Smooth muscle cell (in vitro differentiated cells): ENCODE measurements at regions not wholly inside any gene's neighbourhood (a gene's known extent, or its start where the extent isn't known, plus 50 kb on each side); places are given as distances from the start of the nearest gene placed in this dataset.

Experiments used
- DNase-seq: peaks from one replicate; lab custom pipeline; 2025; ENCODE audit not compliant: unreplicated experiment; lab: John Stamatoyannopoulos, UW
- H2AFZ ChIP-seq: fragments of 200-600 bp; sonication (generic); 2 replicates; pipeline ENCODE4 v1.6.0; 2016; ENCODE audit warnings: antibody characterized with exemption, low read depth, mild to moderate bottlenecking
- H3F3A ChIP-seq: fragments of 200-600 bp; sonication (generic); 2 replicates; pipeline ENCODE4 v1.6.0; 2017; ENCODE audit warnings: antibody characterized with exemption, low read depth
- H3K27ac ChIP-seq: fragments of 200-600 bp; sonication (generic); 2 replicates; pipeline ENCODE4 v1.5.1; 2016; ENCODE audit warnings: low read depth, mild to moderate bottlenecking
- H3K27me3 ChIP-seq: fragments of 200-600 bp; sonication (generic); 2 replicates; pipeline ENCODE4 v1.6.1; 2016; ENCODE audit warnings: low read depth, mild to moderate bottlenecking
- H3K36me3 ChIP-seq: fragments of 200-600 bp; sonication (generic); 2 replicates; pipeline ENCODE4 v1.5.1; 2016; ENCODE audit warnings: low read depth
- H3K4me1 ChIP-seq: fragments of 200-600 bp; sonication (generic); 2 replicates; pipeline ENCODE4 v1.5.1; 2016; ENCODE audit warnings: low read depth
- H3K4me2 ChIP-seq: fragments of 200-600 bp; sonication (generic); 2 replicates; pipeline ENCODE4 v1.6.0; 2016; ENCODE audit warnings: mild to moderate bottlenecking
- H3K4me3 ChIP-seq: fragments of 200-600 bp; sonication (generic); 2 replicates; pipeline ENCODE4 v1.5.1; 2016; ENCODE audit warnings: mild to moderate bottlenecking
- H3K79me2 ChIP-seq: fragments of 200-600 bp; sonication (generic); 2 replicates; pipeline ENCODE4 v1.6.0; 2016; ENCODE audit warnings: low read depth, mild to moderate bottlenecking
- H3K9ac ChIP-seq: fragments of 200-600 bp; sonication (generic); 2 replicates; pipeline ENCODE4 v1.6.0; 2016; ENCODE audit warnings: low read depth
- H3K9me3 ChIP-seq: fragments of 200-600 bp; sonication (generic); replicated peaks from 2 replicates; pipeline ENCODE4 v1.5.1; 2016; ENCODE audit warnings: low read depth
- H4K20me1 ChIP-seq: fragments of 200-600 bp; sonication (generic); 2 replicates; pipeline ENCODE4 v1.6.0; 2016; ENCODE audit warnings: low read depth
- WGBS: methylation state at CpG from one replicate; pipeline ENCODE4 v1.1.7; 2016; ENCODE audit warnings: low lambda C conversion rate; 5-methylcytosine and 5-hydroxymethylcytosine counted together
- TF ChIP-seq, protein P1 (sequence below): fragments of 200-600 bp; sonication (generic); IDR thresholded peaks from 2 replicates; pipeline ENCODE4 v1.5.1; 2017; ENCODE audit warnings: borderline replicate concordance, mild to moderate bottlenecking, antibody characterized with exemption; ENCODE audit not compliant: insufficient read depth, poor library complexity, severe bottlenecking

DNA sequence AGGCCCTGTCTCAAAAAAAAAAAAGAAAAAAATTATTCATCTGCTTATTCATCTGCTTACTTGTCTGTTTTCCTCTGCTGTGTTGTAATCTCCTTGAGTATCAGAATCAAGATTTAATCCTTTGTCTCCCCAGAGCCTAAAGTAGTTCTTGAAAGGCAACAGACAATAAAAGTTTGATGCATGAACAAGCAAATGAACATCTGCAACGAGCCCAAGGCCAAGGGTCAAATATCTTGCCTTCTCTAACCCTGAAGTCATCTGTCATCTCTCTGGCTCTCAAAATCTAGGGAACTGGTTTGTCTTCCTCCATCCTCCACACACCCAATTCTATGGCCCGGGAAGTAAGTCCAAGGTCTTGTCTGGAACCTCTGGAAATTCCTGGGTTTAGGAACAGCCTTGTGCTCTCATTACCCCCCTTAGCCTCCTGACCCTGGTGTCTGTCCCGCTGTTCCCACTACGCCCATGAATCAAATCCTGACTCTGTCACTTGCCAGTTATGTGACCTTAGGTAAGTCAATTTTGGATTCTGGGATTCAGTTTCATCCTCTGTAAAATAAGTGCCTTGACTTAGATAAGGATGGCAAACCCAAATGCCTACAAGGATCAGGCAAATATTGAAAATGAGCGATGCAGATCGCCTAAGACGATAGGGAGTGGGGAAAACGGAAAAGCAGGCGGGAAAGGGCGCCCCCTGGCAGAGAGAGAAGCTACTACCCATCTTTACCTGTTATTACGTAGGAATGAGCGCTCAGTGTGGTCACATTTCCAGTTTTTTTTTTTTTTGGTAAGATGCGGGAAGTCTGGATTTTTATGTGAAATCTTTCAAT lies 102.7 kb upstream of the DHX15 start:
- Histone ChIP-seq H3K4me2 (no peak overlapping the region), H3K9ac (no peak overlapping the region), H3F3A (no peaks in the 10 kb centered on the region), H3K4me1 (no peaks in the 10 kb centered on the region), H3K79me2 (no peaks in the 10 kb centered on the region), H4K20me1 (no peaks in the 10 kb centered on the region), H3K27ac (no peak overlapping the region), H3K4me3 (no peak overlapping the region), H3K9me3 (no peaks in the 10 kb centered on the region), H2AFZ (no peak overlapping the region), H3K27me3 (no peaks in the 10 kb centered on the region), H3K36me3 (no peaks in the 10 kb centered on the region)
- no peak for DNase-seq
- WGBS, result 38% methylated on average over 13 of the region's 13 CpGs
- TF ChIP-seq, protein P1, sequence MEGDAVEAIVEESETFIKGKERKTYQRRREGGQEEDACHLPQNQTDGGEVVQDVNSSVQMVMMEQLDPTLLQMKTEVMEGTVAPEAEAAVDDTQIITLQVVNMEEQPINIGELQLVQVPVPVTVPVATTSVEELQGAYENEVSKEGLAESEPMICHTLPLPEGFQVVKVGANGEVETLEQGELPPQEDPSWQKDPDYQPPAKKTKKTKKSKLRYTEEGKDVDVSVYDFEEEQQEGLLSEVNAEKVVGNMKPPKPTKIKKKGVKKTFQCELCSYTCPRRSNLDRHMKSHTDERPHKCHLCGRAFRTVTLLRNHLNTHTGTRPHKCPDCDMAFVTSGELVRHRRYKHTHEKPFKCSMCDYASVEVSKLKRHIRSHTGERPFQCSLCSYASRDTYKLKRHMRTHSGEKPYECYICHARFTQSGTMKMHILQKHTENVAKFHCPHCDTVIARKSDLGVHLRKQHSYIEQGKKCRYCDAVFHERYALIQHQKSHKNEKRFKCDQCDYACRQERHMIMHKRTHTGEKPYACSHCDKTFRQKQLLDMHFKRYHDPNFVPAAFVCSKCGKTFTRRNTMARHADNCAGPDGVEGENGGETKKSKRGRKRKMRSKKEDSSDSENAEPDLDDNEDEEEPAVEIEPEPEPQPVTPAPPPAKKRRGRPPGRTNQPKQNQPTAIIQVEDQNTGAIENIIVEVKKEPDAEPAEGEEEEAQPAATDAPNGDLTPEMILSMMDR, result peak; percentile 51

DNA sequence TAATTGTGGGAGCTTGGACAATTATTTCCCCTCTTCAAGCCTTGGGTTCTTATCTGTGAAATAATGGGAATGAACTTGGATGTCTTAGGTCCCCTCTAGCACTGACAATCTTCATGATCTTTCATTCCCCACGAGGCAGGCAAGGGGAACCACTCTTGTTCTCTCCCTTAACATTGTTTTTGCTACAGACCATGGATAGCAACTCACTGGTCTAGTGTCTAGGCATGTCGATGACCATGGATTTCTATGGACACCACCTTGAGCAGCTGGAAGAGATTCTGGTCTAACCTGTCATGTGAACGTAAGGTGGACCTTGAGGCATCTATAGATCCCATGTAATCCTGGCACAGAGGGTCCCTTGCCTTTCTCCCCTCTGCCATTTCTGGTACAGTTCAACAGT lies 104.1 kb upstream of the DHX15 start:
- no peak overlapping the region for H2AFZ ChIP-seq
- H3K36me3 ChIP-seq, result no peaks in the 10 kb centered on the region
- H3F3A ChIP-seq, result no peaks in the 10 kb centered on the region
- H3K9me3 ChIP-seq, result no peaks in the 10 kb centered on the region
- no peaks in the 10 kb centered on the region for H4K20me1 ChIP-seq
- WGBS, result 89% methylated on average over 3 of the region's 3 CpGs
- H3K4me3 ChIP-seq, result no peak overlapping the region
- H3K9ac ChIP-seq, result no peak overlapping the region
- TF ChIP-seq, protein P1, result no peak
- H3K4me2 ChIP-seq, result no peak overlapping the region
- no peak for DNase-seq
- H3K27me3 ChIP-seq, result no peaks in the 10 kb centered on the region
- H3K79me2 ChIP-seq, result no peaks in the 10 kb centered on the region
- no peak overlapping the region for H3K27ac ChIP-seq
- H3K4me1 ChIP-seq, result no peaks in the 10 kb centered on the region

DNA sequence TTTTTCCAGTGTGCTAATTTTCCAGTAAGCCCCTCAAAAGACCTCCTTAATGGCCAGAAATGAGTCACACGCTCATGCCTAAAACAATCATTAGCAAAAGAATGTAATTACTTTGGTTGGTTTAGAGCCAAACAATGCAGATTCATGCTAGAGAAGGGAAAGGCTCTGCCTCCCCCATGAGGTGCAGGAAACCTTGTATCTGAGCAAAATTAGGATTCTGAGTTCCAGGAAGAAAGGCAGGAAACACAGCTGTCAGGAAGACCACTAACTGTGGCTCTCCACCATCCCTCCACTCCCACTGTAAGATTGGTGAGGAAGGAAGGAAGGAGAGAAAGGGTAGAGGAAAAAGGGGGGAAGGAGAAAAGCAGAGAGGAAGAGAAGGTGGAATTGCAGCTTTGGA lies 104.9 kb upstream of the DHX15 start:
- Histone ChIP-seq H3K27me3 (no peaks in the 10 kb centered on the region), H3K36me3 (no peaks in the 10 kb centered on the region), H3K79me2 (no peaks in the 10 kb centered on the region), H3K4me2 (no peak overlapping the region), H2AFZ (no peak overlapping the region), H3K27ac (no peak overlapping the region), H4K20me1 (no peaks in the 10 kb centered on the region), H3F3A (no peaks in the 10 kb centered on the region), H3K4me1 (no peaks in the 10 kb centered on the region), H3K9ac (no peak overlapping the region), H3K9me3 (no peaks in the 10 kb centered on the region), H3K4me3 (no peak overlapping the region)
- TF ChIP-seq, protein P1, result no peak
- DNase-seq, result no peak
- WGBS, result 43% methylated on average over 1 of the region's 1 CpG

DNA sequence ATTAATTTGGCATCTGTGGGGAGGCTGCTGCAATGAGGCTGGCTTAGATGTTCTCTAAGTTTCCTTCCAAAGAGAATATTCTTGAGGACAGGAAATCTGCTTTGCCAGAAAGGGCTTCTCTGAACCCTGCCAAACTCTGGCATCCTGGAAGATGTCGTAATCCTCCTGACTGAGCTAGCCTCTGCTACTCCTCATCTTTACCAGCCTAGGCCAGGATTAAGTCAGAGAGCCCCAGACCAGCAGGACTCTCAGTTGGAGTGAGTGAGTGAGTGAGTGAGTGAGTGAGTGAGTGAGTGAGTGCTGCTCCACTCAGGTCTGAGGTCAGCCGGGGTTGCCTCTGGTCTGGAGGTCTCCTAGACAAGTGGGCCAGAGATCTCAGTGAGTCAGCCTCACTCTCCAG lies 104.9 kb upstream of the SOD3 start:
- no peak for DNase-seq
- no peaks in the 10 kb centered on the region for H3F3A ChIP-seq
- no peaks in the 10 kb centered on the region for H3K79me2 ChIP-seq
- H3K4me3 ChIP-seq, result no peak overlapping the region
- no peaks in the 10 kb centered on the region for H3K4me1 ChIP-seq
- H3K27me3 ChIP-seq, result no peaks in the 10 kb centered on the region
- H3K9me3 ChIP-seq, result no peaks in the 10 kb centered on the region
- H3K9ac ChIP-seq, result no peak overlapping the region
- no peak overlapping the region for H3K27ac ChIP-seq
- TF ChIP-seq, protein P1, result no peak
- 62% methylated on average over 2 of the region's 2 CpGs for WGBS
- no peak overlapping the region for H2AFZ ChIP-seq
- no peaks in the 10 kb centered on the region for H4K20me1 ChIP-seq
- no peak overlapping the region for H3K4me2 ChIP-seq
- H3K36me3 ChIP-seq, result no peaks in the 10 kb centered on the region
